ENCODE measurements at regions not wholly inside any gene's neighbourhood (a gene's known extent, or its start where the extent isn't known, plus 50 kb on each side); places are given as distances from the start of the nearest gene placed in this dataset.

- TF ChIP-seq CTCF (IDR thresholded peaks at IDR 0.05 in 4 of 5, conservative IDR thresholded peaks at IDR 0.05 in 1 of 5) (no peak), POLR2A (IDR thresholded peaks at IDR 0.05) (no peak)
Measured at GRCh38 chr3:177448987-177449359, 251.7 kb upstream of the TBL1XR1 start.
